Osteoblast (primary cell): ENCODE measurements at regions not wholly inside any gene's neighbourhood (a gene's known extent, or its start where the extent isn't known, plus 50 kb on each side); places are given as distances from the start of the nearest gene placed in this dataset.

Experiments
- DNase-seq: peaks from one replicate; pipeline ENCODE4 v3.0.0; 2011; ENCODE audit warnings: low spot score, mixed read lengths; ENCODE audit not compliant: insufficient read length; ENCODE audit errors: missing footprints
- H2AFZ ChIP-seq: 2 replicates; pipeline ENCODE4 v1.6.0; 2011; ENCODE audit warnings: mild to moderate bottlenecking, low read length
- H3K27ac ChIP-seq: 2 replicates; pipeline ENCODE4 v1.5.1; 2011; ENCODE audit warnings: mild to moderate bottlenecking, low read depth, low read length, moderate library complexity
- H3K27me3 ChIP-seq: 2 replicates; pipeline ENCODE4 v1.6.0; 2012; ENCODE audit warnings: mild to moderate bottlenecking, control low read depth, inconsistent platforms, low read length, moderate library complexity; ENCODE audit not compliant: insufficient read depth
- H3K36me3 ChIP-seq: 2 replicates; pipeline ENCODE4 v1.5.1; 2011; ENCODE audit warnings: mild to moderate bottlenecking, low read length, control low read depth, moderate library complexity; ENCODE audit not compliant: insufficient read depth
- H3K4me1 ChIP-seq: 2 replicates; pipeline ENCODE4 v1.5.1; 2011; ENCODE audit warnings: mild to moderate bottlenecking, low read length, control low read depth, moderate library complexity; ENCODE audit not compliant: insufficient read depth
- H3K4me2 ChIP-seq: 2 replicates; pipeline ENCODE4 v1.6.0; 2011; ENCODE audit warnings: mild to moderate bottlenecking, low read length; ENCODE audit not compliant: insufficient read depth
- H3K4me3 ChIP-seq: fragments of 200-600 bp; sonication (generic); 3 replicates; pipeline ENCODE4 v1.5.1; 2012; ENCODE audit warnings: mild to moderate bottlenecking, low read length, inconsistent platforms; ENCODE audit not compliant: insufficient read depth
- H3K79me2 ChIP-seq: 2 replicates; pipeline ENCODE4 v1.6.0; 2012; ENCODE audit warnings: mild to moderate bottlenecking, low read length, control low read depth, inconsistent platforms; ENCODE audit not compliant: insufficient read depth
- H3K9me3 ChIP-seq: 2 replicates; pipeline ENCODE4 v1.5.1; 2011; ENCODE audit warnings: low read depth, low read length, control low read depth
- H4K20me1 ChIP-seq: 2 replicates; pipeline ENCODE4 v1.6.0; 2012; ENCODE audit warnings: mild to moderate bottlenecking, low read length, control low read depth; ENCODE audit not compliant: insufficient read depth
- CTCF ChIP-seq: IDR thresholded peaks from 2 replicates; pipeline ENCODE4 v1.5.1; 2011; ENCODE audit warnings: mild to moderate bottlenecking, low read depth, low read length, moderate library complexity; ENCODE audit errors: extremely low read depth

- Histone ChIP-seq H3K4me1 (no peaks in the 10 kb centered on the region), H4K20me1 (no peaks in the 10 kb centered on the region), H3K27me3 (no peaks in the 10 kb centered on the region), H3K4me3 (no peak overlapping the region), H3K4me2 (no peak overlapping the region), H3K79me2 (no peaks in the 10 kb centered on the region), H3K27ac (no peak overlapping the region), H3K9me3 (peaks cover 2% of the 10 kb centered on the region), H2AFZ (no peak overlapping the region), H3K36me3 (no peaks in the 10 kb centered on the region)
- no peak for TF ChIP-seq CTCF
- DNase-seq: no peak
Measured at GRCh38 chr18:70649683-70650082, 360.8 kb downstream of the SOCS6 start.

GRCh38 chr18:70645971-70646370, 357.1 kb downstream of the SOCS6 start:
- no peak overlapping the region for H2AFZ ChIP-seq
- no peaks in the 10 kb centered on the region for H3K36me3 ChIP-seq
- no peak overlapping the region for H3K4me3 ChIP-seq
- H3K4me2 ChIP-seq: no peak overlapping the region
- no peak for DNase-seq
- no peaks in the 10 kb centered on the region for H4K20me1 ChIP-seq
- no peak for TF ChIP-seq CTCF
- no peaks in the 10 kb centered on the region for H3K4me1 ChIP-seq
- no peaks in the 10 kb centered on the region for H3K27me3 ChIP-seq
- H3K79me2 ChIP-seq: no peaks in the 10 kb centered on the region
- H3K27ac ChIP-seq: no peak overlapping the region
- peaks cover 2% of the 10 kb centered on the region for H3K9me3 ChIP-seq

- Histone ChIP-seq H3K27ac (no peak overlapping the region), H3K9me3 (peaks cover 2% of the 10 kb centered on the region), H3K79me2 (no peaks in the 10 kb centered on the region), H3K4me3 (no peak overlapping the region), H4K20me1 (no peaks in the 10 kb centered on the region), H3K27me3 (no peaks in the 10 kb centered on the region), H2AFZ (no peak overlapping the region), H3K36me3 (no peaks in the 10 kb centered on the region), H3K4me1 (no peaks in the 10 kb centered on the region), H3K4me2 (no peak overlapping the region)
- no peak for DNase-seq
- no peak for TF ChIP-seq CTCF
Measured at GRCh38 chr18:70643812-70644211, 355.0 kb downstream of the SOCS6 start.

GRCh38 chr18:70641156-70641775, 352.4 kb downstream of the SOCS6 start:
- Histone ChIP-seq H3K4me3 (no peak overlapping the region), H3K27ac (no peak overlapping the region), H4K20me1 (no peaks in the 10 kb centered on the region), H2AFZ (no peak overlapping the region), H3K36me3 (no peaks in the 10 kb centered on the region), H3K27me3 (no peaks in the 10 kb centered on the region), H3K9me3 (peaks cover 2% of the 10 kb centered on the region), H3K4me1 (no peaks in the 10 kb centered on the region), H3K4me2 (no peak overlapping the region), H3K79me2 (no peaks in the 10 kb centered on the region)
- no peak for DNase-seq
- TF ChIP-seq CTCF: no peak
